PC-9 (cell line): ENCODE measurements at regions not wholly inside any gene's neighbourhood (a gene's known extent, or its start where the extent isn't known, plus 50 kb on each side); places are given as distances from the start of the nearest gene placed in this dataset.

Experiments
- CTCF ChIP-seq: fragments of 200-600 bp; sonication (generic); conservative IDR thresholded peaks from 2 replicates; pipeline ENCODE4 v1.6.1; 2017; ENCODE audit warnings: mixed run types, antibody characterized with exemption, mild to moderate bottlenecking, moderate library complexity
- EZH2 ChIP-seq: fragments of 200-600 bp; sonication (generic); IDR thresholded peaks from 2 replicates; pipeline ENCODE4 v1.8.0; 2017; ENCODE audit warnings: antibody characterized with exemption, low read depth

- TF ChIP-seq CTCF, result no peak
- TF ChIP-seq EZH2, result no peak
These were observed 146.3 kb downstream of the SNX19 start for GRCh38 chr11:130769782-130770535.
